ENCODE measurements at regions not wholly inside any gene's neighbourhood (a gene's known extent, or its start where the extent isn't known, plus 50 kb on each side); places are given as distances from the start of the nearest gene placed in this dataset.

DNA sequence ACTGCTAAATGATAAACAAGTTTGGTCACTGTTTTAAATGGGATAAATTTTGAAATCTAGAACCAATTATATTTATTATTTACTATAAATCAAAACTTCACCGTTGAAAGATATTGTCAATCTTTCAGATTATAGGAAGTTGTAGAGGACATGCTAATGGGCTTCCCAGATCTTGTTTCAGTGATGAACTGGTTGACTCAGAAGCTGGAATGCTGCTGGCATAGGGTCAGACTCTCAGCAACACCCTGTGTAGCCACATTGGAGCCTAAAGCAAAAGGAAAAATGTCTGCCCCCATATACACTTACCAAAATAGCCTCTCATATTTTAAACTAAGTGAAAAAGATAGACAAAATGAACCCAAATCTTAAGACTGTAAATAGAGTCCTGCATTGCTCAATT lies 916.9 kb upstream of the SOX9 start:
- TF ChIP-seq EZH2 (IDR thresholded peaks at IDR 0.05; ENCODE audit: borderline replicate concordance, low read length) = no peak
- TF ChIP-seq, protein P1, sequence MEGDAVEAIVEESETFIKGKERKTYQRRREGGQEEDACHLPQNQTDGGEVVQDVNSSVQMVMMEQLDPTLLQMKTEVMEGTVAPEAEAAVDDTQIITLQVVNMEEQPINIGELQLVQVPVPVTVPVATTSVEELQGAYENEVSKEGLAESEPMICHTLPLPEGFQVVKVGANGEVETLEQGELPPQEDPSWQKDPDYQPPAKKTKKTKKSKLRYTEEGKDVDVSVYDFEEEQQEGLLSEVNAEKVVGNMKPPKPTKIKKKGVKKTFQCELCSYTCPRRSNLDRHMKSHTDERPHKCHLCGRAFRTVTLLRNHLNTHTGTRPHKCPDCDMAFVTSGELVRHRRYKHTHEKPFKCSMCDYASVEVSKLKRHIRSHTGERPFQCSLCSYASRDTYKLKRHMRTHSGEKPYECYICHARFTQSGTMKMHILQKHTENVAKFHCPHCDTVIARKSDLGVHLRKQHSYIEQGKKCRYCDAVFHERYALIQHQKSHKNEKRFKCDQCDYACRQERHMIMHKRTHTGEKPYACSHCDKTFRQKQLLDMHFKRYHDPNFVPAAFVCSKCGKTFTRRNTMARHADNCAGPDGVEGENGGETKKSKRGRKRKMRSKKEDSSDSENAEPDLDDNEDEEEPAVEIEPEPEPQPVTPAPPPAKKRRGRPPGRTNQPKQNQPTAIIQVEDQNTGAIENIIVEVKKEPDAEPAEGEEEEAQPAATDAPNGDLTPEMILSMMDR (conservative IDR thresholded peaks at IDR 0.05 in 1 of 2, IDR thresholded peaks at IDR 0.05 in 1 of 2; ENCODE audit: extremely low read depth in 1 of 2, insufficient read depth in 1 of 2, low read depth in 1 of 2, low read length in 2 of 2) = no peak

All from mammary epithelial cell (primary cell).